ENCODE measurements at regions not wholly inside any gene's neighbourhood (a gene's known extent, or its start where the extent isn't known, plus 50 kb on each side); places are given as distances from the start of the nearest gene placed in this dataset.

DNA sequence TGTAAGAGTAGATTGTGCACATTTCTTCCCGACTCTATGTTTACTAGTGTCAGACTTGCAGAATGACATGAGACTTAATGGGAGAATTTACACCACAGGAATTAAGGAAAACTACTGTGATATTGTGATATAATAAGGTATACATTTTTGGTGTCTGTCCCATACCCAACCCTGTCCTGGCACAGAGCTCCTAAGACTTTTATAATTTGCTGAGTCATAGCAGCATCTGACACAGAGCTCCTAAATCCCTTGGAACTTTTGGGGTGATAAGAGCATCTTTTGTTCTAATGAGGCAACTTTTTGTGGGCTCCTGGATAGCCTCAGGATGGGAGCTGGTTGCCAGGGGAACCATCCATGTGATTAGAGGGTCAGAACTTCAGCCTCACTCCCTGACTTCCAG is 1607.0 kb downstream of the RPA4 start:
- DNase-seq (ENCODE audit: low read depth, low spot score), result no peak
- no peaks in the 10 kb centered on the region for H3K9me3 ChIP-seq (ENCODE audit: control insufficient read depth, low read depth, low read length)
- H3K79me2 ChIP-seq (ENCODE audit: control insufficient read depth, insufficient read depth, low read length), result no peaks in the 10 kb centered on the region
- H3K27me3 ChIP-seq (ENCODE audit: control insufficient read depth, extremely low read depth, insufficient read depth, low read length), result no peaks in the 10 kb centered on the region
- no peaks in the 10 kb centered on the region for H3K9me1 ChIP-seq (ENCODE audit: control insufficient read depth, extremely low read depth, insufficient read depth, low read length)
- no peak overlapping the region for H3K4me2 ChIP-seq (ENCODE audit: control insufficient read depth, extremely low read depth, insufficient read depth, low read depth, low read length)
- dilution Hi-C loops (cut with MboI; ENCODE audit: extremely low pct_ligation_motif_present, low sequenced_read_pairs), result no loop called here
- H3K36me3 ChIP-seq (ENCODE audit: control insufficient read depth in 2 of 2, extremely low read depth in 1 of 2, insufficient read depth in 2 of 2, low read length in 2 of 2), result no peaks in the 10 kb centered on the region
- no peak overlapping the region for H3K9ac ChIP-seq (ENCODE audit: control insufficient read depth, extremely low read depth, insufficient read depth, low read length)
- H4K20me1 ChIP-seq (ENCODE audit: control insufficient read depth, extremely low read depth, insufficient read depth, low read length), result no peaks in the 10 kb centered on the region
- no peak for TF ChIP-seq EZH2 (IDR thresholded peaks at IDR 0.05; ENCODE audit: low read length)
- TF ChIP-seq, protein P1, sequence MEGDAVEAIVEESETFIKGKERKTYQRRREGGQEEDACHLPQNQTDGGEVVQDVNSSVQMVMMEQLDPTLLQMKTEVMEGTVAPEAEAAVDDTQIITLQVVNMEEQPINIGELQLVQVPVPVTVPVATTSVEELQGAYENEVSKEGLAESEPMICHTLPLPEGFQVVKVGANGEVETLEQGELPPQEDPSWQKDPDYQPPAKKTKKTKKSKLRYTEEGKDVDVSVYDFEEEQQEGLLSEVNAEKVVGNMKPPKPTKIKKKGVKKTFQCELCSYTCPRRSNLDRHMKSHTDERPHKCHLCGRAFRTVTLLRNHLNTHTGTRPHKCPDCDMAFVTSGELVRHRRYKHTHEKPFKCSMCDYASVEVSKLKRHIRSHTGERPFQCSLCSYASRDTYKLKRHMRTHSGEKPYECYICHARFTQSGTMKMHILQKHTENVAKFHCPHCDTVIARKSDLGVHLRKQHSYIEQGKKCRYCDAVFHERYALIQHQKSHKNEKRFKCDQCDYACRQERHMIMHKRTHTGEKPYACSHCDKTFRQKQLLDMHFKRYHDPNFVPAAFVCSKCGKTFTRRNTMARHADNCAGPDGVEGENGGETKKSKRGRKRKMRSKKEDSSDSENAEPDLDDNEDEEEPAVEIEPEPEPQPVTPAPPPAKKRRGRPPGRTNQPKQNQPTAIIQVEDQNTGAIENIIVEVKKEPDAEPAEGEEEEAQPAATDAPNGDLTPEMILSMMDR (optimal IDR thresholded peaks at IDR 0.05 in 1 of 3, IDR thresholded peaks at IDR 0.05 in 1 of 3, conservative IDR thresholded peaks at IDR 0.05 in 1 of 3; ENCODE audit: extremely low read depth in 1 of 3, insufficient read depth in 2 of 3, low read length in 3 of 3), result no peak
- H2AFZ ChIP-seq (ENCODE audit: control insufficient read depth, low read length), result no peak overlapping the region
- FAIRE-seq, result no peak
- H3K4me3 ChIP-seq (ENCODE audit: control insufficient read depth in 2 of 3, extremely low read depth in 1 of 3, insufficient read depth in 2 of 3, low read depth in 1 of 3, low read length in 3 of 3), result no peak overlapping the region
- H3K4me1 ChIP-seq (ENCODE audit: control insufficient read depth, extremely low read depth, insufficient read depth, low read length), result no peaks in the 10 kb centered on the region
- no peak overlapping the region for H3K27ac ChIP-seq (ENCODE audit: control insufficient read depth, insufficient read depth, low read length)

DNA sequence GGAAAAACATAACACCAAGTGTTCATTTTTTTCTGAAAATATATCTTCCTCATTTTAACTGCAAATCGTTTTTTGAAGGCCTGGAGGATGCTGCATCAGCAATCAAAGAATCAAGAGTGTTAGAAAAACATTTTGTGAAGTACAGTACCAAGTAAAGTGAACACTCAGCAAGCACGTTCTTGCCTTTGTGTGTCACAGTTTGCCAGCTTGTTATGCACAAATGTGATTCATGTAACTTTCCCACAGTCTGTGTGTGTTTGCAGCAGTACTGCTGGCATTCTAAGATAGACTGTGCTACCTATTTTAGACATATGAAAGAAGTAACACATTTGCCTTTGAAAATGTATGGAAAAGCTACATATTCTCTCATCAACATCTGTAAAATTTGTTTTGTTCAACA is 1617.7 kb downstream of the RPA4 start:
- DNase-seq (ENCODE audit: low read depth, low spot score) (no peak), FAIRE-seq (no peak)
- no peak overlapping the region for H3K27ac ChIP-seq (ENCODE audit: control insufficient read depth, insufficient read depth, low read length)
- no peaks in the 10 kb centered on the region for H3K79me2 ChIP-seq (ENCODE audit: control insufficient read depth, insufficient read depth, low read length)
- H3K9me3 ChIP-seq (ENCODE audit: control insufficient read depth, low read depth, low read length), result no peaks in the 10 kb centered on the region
- no peaks in the 10 kb centered on the region for H3K9me1 ChIP-seq (ENCODE audit: control insufficient read depth, extremely low read depth, insufficient read depth, low read length)
- H4K20me1 ChIP-seq (ENCODE audit: control insufficient read depth, extremely low read depth, insufficient read depth, low read length), result no peaks in the 10 kb centered on the region
- no peak overlapping the region for H3K4me2 ChIP-seq (ENCODE audit: control insufficient read depth, extremely low read depth, insufficient read depth, low read depth, low read length)
- H3K27me3 ChIP-seq (ENCODE audit: control insufficient read depth, extremely low read depth, insufficient read depth, low read length), result no peaks in the 10 kb centered on the region
- no peak overlapping the region for H3K9ac ChIP-seq (ENCODE audit: control insufficient read depth, extremely low read depth, insufficient read depth, low read length)
- H3K4me1 ChIP-seq (ENCODE audit: control insufficient read depth, extremely low read depth, insufficient read depth, low read length), result no peaks in the 10 kb centered on the region
- no peaks in the 10 kb centered on the region for H3K36me3 ChIP-seq (ENCODE audit: control insufficient read depth in 2 of 2, extremely low read depth in 1 of 2, insufficient read depth in 2 of 2, low read length in 2 of 2)
- H2AFZ ChIP-seq (ENCODE audit: control insufficient read depth, low read length), result no peak overlapping the region
- TF ChIP-seq, protein P1 (optimal IDR thresholded peaks at IDR 0.05 in 1 of 3, IDR thresholded peaks at IDR 0.05 in 1 of 3, conservative IDR thresholded peaks at IDR 0.05 in 1 of 3; ENCODE audit: extremely low read depth in 1 of 3, insufficient read depth in 2 of 3, low read length in 3 of 3), result no peak
- no peak for TF ChIP-seq EZH2 (IDR thresholded peaks at IDR 0.05; ENCODE audit: low read length)
- no peak overlapping the region for H3K4me3 ChIP-seq (ENCODE audit: control insufficient read depth in 2 of 3, extremely low read depth in 1 of 3, insufficient read depth in 2 of 3, low read depth in 1 of 3, low read length in 3 of 3)
- dilution Hi-C loops (cut with MboI; ENCODE audit: extremely low pct_ligation_motif_present, low sequenced_read_pairs), result no loop called here

Data from keratinocyte (primary cell).